Common myeloid progenitor, CD34-positive (primary cell): ENCODE measurements at regions not wholly inside any gene's neighbourhood (a gene's known extent, or its start where the extent isn't known, plus 50 kb on each side); places are given as distances from the start of the nearest gene placed in this dataset.
A peak's percentile ranks its signal among the peaks of the same experiment; 100 is the strongest.

Source experiments
- CTCF ChIA-PET: fragments of 350-600 bp; sonication (Branson Sonifier 250); formaldehyde crosslinking; loops from one replicate; lab custom pipeline; 2021; ENCODE audit warnings: antibody characterized with exemption; lab: Charles Lee
- POLR2A ChIA-PET: fragments of 350-600 bp; sonication (Branson Sonifier 250); formaldehyde crosslinking; loops from one replicate; lab custom pipeline; 2021; ENCODE audit warnings: antibody characterized with exemption; lab: Charles Lee
- DNase-seq, 3 donors: peaks; one replicate each; pipeline versions ENCODE4 v3.0.0 to v3.0.0-alpha.2; 2013
- H3K27ac ChIP-seq, 2 experiments: 1 replicate in 1 of 2; 2 replicates in 1 of 2; pipeline ENCODE4 v1.7.0; 2013; ENCODE audit warnings: inconsistent platforms in 2 of 2, low read length in 2 of 2, mild to moderate bottlenecking in 2 of 2, low read depth in 1 of 2, moderate library complexity in 1 of 2; ENCODE audit not compliant: severe bottlenecking in 2 of 2, insufficient read depth in 1 of 2, poor library complexity in 1 of 2
- H3K27me3 ChIP-seq, 5 experiments: replicated peaks in 2 of 5; 1 replicate in 3 of 5; 2 replicates in 2 of 5; pipeline versions ENCODE4 v1.6.1 to v1.7.0; 2013; ENCODE audit warnings: low read length in 4 of 5, mild to moderate bottlenecking in 2 of 5, moderate library complexity in 2 of 5, inconsistent platforms in 1 of 5; ENCODE audit not compliant: insufficient read depth in 5 of 5, control insufficient read depth in 4 of 5
- H3K36me3 ChIP-seq, 4 experiments: 1 replicate in 2 of 4; 2 replicates in 2 of 4; pipeline versions ENCODE4 v1.6.1 to v1.7.0; 2013; ENCODE audit warnings: low read length in 3 of 4, control low read depth in 1 of 4, mild to moderate bottlenecking in 1 of 4; ENCODE audit not compliant: control insufficient read depth in 4 of 4, insufficient read depth in 4 of 4
- H3K4me1 ChIP-seq, 4 experiments: 1 replicate in 3 of 4; 2 replicates in 1 of 4; pipeline versions ENCODE4 v1.6.1 to v1.7.1; 2013; ENCODE audit warnings: low read length in 3 of 4, mild to moderate bottlenecking in 3 of 4, control low read depth in 1 of 4, inconsistent platforms in 1 of 4, moderate library complexity in 1 of 4; ENCODE audit not compliant: control insufficient read depth in 4 of 4, insufficient read depth in 4 of 4; ENCODE audit errors: control extremely low read depth in 1 of 4
- H3K4me3 ChIP-seq, 7 experiments: 1 replicate in 4 of 7; 2 replicates in 3 of 7; pipeline versions ENCODE4 v1.5.1 to v1.7.0; 2013; ENCODE audit warnings: mild to moderate bottlenecking in 7 of 7, low read length in 6 of 7, moderate library complexity in 6 of 7, inconsistent platforms in 2 of 7, low read depth in 2 of 7, control low read depth in 1 of 7; ENCODE audit not compliant: insufficient read depth in 4 of 7, control insufficient read depth in 1 of 7; ENCODE audit errors: extremely low read depth in 1 of 7
- H3K9me3 ChIP-seq, 5 experiments: 1 replicate in 4 of 5; 2 replicates in 1 of 5; pipeline versions ENCODE4 v1.6.1 to v1.7.1; 2013; ENCODE audit warnings: low read length in 4 of 5, mild to moderate bottlenecking in 2 of 5, inconsistent platforms in 1 of 5, low read depth in 1 of 5, moderate library complexity in 1 of 5; ENCODE audit not compliant: control insufficient read depth in 4 of 5, insufficient read depth in 2 of 5; ENCODE audit errors: control extremely low read depth in 1 of 5
- WGBS: methylation state at CpG from one replicate; pipeline ENCODE4 v1.1.5; 2013; ENCODE audit not compliant: insufficient coverage; 5-methylcytosine and 5-hydroxymethylcytosine counted together

DNA sequence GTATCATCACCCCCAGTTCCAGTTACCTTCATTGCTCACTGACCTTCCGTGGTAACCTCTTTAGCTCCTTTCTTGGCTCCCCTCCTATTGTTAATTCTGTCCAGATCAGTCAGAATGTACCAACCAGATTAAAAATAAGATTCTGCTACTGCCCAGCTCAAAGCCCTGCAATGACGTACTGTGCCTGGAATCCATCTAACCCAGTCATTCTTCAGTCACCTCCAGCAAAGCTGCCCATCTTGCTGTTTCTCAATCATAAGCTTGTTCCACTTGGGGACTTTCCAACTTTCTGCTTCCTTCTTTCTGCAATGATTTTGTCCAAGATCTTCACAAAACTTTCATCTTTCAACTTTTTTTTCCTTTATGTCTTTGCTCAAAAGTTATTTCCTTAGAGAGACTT is 512.0 kb upstream of the ZNF385D start:
- H3K4me3 ChIP-seq, result no peak overlapping the region
- H3K4me1 ChIP-seq, result no peaks in the 10 kb centered on the region
- CTCF ChIA-PET, result no interaction called here
- no peaks in the 10 kb centered on the region for H3K36me3 ChIP-seq
- DNase-seq, result peak in 2 of 3 donors; percentile 53 to 57
- POLR2A ChIA-PET, result no interaction called here
- 97% methylated on average over 2 of the region's 2 CpGs for WGBS
- H3K27me3 ChIP-seq, result no peaks in the 10 kb centered on the region
- H3K9me3 ChIP-seq, result no peaks in the 10 kb centered on the region
- no peak overlapping the region for H3K27ac ChIP-seq

DNA sequence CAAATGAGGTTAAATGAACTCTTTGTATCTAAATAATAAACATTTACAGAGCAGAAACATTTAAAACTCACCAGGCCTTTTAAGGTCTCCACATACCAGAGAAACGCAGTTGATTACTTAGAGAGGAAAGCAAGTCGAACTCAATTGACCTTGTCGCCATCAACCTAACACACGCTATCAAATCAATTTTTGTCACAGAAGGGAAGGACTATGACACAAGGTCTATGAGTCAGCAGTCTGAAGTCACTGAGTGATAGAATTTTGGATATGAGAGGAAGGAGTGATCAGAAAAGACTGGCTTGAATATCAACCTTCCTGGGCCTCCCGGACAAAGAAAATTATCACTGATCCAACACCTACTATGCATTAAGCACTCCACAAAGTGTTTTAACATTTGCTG is 514.4 kb upstream of the ZNF385D start:
- ChIA-PET CTCF (no interaction called here), POLR2A (no interaction called here)
- Histone ChIP-seq H3K27ac (no peak overlapping the region), H3K36me3 (no peaks in the 10 kb centered on the region), H3K9me3 (no peaks in the 10 kb centered on the region), H3K4me1 (no peaks in the 10 kb centered on the region), H3K27me3 (no peaks in the 10 kb centered on the region), H3K4me3 (no peak overlapping the region)
- DNase-seq, result peak; percentile 16 to 66 (median 38)
- 100% methylated on average over 2 of the region's 5 CpGs for WGBS

DNA sequence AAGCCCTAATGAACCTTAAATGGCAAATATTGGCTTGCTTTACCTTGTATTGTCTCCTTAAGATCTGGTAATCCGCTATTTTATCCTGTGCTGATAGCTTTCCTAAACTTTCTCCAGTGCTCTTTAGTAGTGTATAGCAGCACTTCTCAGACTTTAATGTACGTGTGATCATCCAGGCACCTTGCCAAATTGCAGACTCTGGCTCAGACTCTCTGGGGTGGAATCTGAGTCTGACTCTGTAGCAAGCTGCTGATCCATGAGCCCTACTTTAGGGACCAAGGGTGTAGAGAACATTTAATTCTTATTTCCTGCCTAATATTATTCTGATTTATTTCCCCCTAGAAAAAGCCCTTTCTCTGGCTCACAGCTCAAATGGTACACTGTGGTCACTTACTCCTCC is 518.8 kb upstream of the ZNF385D start:
- Histone ChIP-seq H3K9me3 (no peaks in the 10 kb centered on the region), H3K4me1 (no peaks in the 10 kb centered on the region), H3K4me3 (no peak overlapping the region), H3K27ac (no peak overlapping the region), H3K36me3 (no peaks in the 10 kb centered on the region), H3K27me3 (no peaks in the 10 kb centered on the region)
- peak in 2 of 3 donors; percentile 22 to 36 for DNase-seq
- ChIA-PET POLR2A (no interaction called here), CTCF (no interaction called here)
- 50% methylated on average over 2 of the region's 2 CpGs for WGBS

DNA sequence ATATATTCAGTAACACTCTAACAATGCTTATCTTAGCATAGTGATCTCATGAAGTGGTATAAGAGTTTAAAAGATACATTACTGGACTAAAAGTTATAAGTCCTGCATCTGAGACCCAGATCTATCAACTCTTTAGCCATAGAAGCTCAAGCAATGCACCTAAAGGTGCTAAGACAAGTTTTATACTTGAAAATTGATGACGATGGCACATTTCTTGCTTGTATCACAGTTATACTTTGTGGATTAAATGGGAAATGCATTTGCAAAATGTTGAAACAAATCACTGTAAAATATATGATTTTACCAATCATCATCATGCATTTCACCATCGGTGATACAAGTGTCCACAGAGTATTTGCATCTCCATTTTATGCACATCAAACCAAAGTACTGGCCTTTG is 525.3 kb upstream of the ZNF385D start:
- DNase-seq, result no peak
- no peak overlapping the region for H3K4me3 ChIP-seq
- ChIA-PET POLR2A (no interaction called here), CTCF (no interaction called here)
- H3K27ac ChIP-seq, result no peak overlapping the region
- no peaks in the 10 kb centered on the region for H3K4me1 ChIP-seq
- WGBS, result no CpG with 5 or more reads among the region's 2 CpGs
- no peaks in the 10 kb centered on the region for H3K36me3 ChIP-seq
- H3K27me3 ChIP-seq, result no peaks in the 10 kb centered on the region
- H3K9me3 ChIP-seq, result no peaks in the 10 kb centered on the region

DNA sequence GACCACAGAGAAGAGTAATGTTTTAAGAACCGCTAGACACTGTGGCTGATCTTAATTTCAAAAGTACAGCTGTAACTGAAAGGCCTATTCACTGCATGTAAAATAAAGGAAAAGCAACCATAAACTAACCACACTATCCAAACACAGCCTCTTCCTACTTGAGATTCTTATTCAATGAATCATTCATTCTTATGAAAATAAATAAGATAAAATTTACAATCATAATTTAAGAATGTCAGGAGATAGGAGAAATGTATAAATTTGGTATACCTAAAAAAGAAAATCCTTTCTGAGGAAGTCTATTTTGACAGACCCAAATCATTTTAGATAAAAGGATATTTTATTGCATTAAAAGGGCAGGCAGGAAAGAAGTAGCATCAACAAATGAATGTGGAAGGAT is 533.5 kb upstream of the ZNF385D start:
- Histone ChIP-seq H3K27me3 (no peaks in the 10 kb centered on the region), H3K4me1 (no peaks in the 10 kb centered on the region), H3K4me3 (no peak overlapping the region), H3K27ac (no peak overlapping the region), H3K36me3 (no peaks in the 10 kb centered on the region), H3K9me3 (peaks cover 0 to 4% (median 0%) of the 10 kb centered on the region in 5 experiments)
- POLR2A ChIA-PET, result no interaction called here
- DNase-seq, result no peak
- WGBS, result no CpG with 5 or more reads among the region's 1 CpG
- CTCF ChIA-PET, result no interaction called here

DNA sequence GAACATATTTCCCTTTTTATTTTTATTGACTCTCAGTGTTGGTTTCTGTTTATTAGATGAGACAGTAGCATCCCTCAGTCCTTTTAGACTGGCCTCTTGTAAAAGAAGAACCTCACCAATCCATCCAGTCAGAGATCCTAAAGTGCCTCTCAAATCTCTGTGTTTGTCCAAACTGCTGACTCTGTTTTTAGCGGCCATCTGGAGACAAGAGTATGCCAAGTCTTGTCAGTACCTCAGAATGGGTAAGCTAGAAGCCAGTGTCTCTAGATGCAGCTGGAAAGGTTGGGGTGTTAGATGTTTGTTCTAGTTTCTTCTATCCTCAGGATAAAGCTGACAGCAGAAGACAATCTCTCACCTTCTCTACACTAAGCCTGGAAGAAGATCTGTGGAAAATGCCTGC is 537.7 kb upstream of the ZNF385D start:
- ChIA-PET CTCF (no interaction called here), POLR2A (no interaction called here)
- no peaks in the 10 kb centered on the region for H3K27me3 ChIP-seq
- no peak overlapping the region for H3K27ac ChIP-seq
- peaks cover 0 to 4% (median 0%) of the 10 kb centered on the region in 4 experiments for H3K36me3 ChIP-seq
- peaks cover 0 to 4% (median 0%) of the 10 kb centered on the region in 5 experiments for H3K9me3 ChIP-seq
- DNase-seq, result no peak
- no peaks in the 10 kb centered on the region for H3K4me1 ChIP-seq
- H3K4me3 ChIP-seq, result no peak overlapping the region
- WGBS, result 60% methylated on average over 1 of the region's 1 CpG

DNA sequence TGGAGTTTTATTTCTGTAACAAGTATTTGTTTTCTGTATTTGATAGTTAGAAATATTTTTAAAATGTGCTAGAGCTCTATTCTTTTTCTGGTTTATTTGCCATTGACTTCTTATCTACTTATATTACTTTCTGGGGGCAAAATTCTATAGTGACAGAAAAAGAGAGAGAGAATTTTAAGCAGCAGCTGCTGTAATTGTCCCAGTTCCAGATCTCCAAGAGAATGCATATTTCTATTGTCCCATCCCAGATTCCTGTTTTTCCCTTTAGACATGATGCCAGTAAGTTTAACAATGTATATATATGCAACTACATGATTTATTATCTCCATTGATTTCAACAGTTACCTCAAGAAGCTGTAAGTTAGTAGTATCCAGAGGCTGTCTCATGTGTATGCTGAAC is 541.7 kb upstream of the ZNF385D start:
- ChIA-PET CTCF (no interaction called here), POLR2A (no interaction called here)
- H3K36me3 ChIP-seq, result peaks cover 0 to 4% (median 0%) of the 10 kb centered on the region in 4 experiments
- DNase-seq, result no peak
- peaks cover 0 to 9% (median 0%) of the 10 kb centered on the region in 5 experiments for H3K9me3 ChIP-seq
- H3K4me3 ChIP-seq, result no peak overlapping the region
- no peaks in the 10 kb centered on the region for H3K27me3 ChIP-seq
- no peaks in the 10 kb centered on the region for H3K4me1 ChIP-seq
- no peak overlapping the region for H3K27ac ChIP-seq
